ENCODE measurements at regions not wholly inside any gene's neighbourhood (a gene's known extent, or its start where the extent isn't known, plus 50 kb on each side); places are given as distances from the start of the nearest gene placed in this dataset.

GRCh38 chr15:96183867-96184266, 146.6 kb upstream of the NR2F2 start:
- TF ChIP-seq, protein P1, sequence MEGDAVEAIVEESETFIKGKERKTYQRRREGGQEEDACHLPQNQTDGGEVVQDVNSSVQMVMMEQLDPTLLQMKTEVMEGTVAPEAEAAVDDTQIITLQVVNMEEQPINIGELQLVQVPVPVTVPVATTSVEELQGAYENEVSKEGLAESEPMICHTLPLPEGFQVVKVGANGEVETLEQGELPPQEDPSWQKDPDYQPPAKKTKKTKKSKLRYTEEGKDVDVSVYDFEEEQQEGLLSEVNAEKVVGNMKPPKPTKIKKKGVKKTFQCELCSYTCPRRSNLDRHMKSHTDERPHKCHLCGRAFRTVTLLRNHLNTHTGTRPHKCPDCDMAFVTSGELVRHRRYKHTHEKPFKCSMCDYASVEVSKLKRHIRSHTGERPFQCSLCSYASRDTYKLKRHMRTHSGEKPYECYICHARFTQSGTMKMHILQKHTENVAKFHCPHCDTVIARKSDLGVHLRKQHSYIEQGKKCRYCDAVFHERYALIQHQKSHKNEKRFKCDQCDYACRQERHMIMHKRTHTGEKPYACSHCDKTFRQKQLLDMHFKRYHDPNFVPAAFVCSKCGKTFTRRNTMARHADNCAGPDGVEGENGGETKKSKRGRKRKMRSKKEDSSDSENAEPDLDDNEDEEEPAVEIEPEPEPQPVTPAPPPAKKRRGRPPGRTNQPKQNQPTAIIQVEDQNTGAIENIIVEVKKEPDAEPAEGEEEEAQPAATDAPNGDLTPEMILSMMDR (conservative IDR thresholded peaks at IDR 0.05; ENCODE audit: low read depth in 2 of 2), result no peak
- TF ChIP-seq, protein P2, sequence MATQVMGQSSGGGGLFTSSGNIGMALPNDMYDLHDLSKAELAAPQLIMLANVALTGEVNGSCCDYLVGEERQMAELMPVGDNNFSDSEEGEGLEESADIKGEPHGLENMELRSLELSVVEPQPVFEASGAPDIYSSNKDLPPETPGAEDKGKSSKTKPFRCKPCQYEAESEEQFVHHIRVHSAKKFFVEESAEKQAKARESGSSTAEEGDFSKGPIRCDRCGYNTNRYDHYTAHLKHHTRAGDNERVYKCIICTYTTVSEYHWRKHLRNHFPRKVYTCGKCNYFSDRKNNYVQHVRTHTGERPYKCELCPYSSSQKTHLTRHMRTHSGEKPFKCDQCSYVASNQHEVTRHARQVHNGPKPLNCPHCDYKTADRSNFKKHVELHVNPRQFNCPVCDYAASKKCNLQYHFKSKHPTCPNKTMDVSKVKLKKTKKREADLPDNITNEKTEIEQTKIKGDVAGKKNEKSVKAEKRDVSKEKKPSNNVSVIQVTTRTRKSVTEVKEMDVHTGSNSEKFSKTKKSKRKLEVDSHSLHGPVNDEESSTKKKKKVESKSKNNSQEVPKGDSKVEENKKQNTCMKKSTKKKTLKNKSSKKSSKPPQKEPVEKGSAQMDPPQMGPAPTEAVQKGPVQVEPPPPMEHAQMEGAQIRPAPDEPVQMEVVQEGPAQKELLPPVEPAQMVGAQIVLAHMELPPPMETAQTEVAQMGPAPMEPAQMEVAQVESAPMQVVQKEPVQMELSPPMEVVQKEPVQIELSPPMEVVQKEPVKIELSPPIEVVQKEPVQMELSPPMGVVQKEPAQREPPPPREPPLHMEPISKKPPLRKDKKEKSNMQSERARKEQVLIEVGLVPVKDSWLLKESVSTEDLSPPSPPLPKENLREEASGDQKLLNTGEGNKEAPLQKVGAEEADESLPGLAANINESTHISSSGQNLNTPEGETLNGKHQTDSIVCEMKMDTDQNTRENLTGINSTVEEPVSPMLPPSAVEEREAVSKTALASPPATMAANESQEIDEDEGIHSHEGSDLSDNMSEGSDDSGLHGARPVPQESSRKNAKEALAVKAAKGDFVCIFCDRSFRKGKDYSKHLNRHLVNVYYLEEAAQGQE (IDR thresholded peaks at IDR 0.05; ENCODE audit: unreplicated experiment), result no peak
- TF ChIP-seq EZH2 (IDR thresholded peaks at IDR 0.05; ENCODE audit: low read depth, unreplicated experiment) (no peak), POLR2AphosphoS5 (IDR thresholded peaks at IDR 0.05; ENCODE audit: low read depth) (no peak), CREB1 (CRISPR knock-in tag; IDR thresholded peaks at IDR 0.05; ENCODE audit: low read depth) (no peak), STAT1 (IDR thresholded peaks at IDR 0.05; ENCODE audit: unreplicated experiment) (no peak)
